ENCODE measurements at regions not wholly inside any gene's neighbourhood (a gene's known extent, or its start where the extent isn't known, plus 50 kb on each side); places are given as distances from the start of the nearest gene placed in this dataset.

- TF ChIP-seq, protein P1, sequence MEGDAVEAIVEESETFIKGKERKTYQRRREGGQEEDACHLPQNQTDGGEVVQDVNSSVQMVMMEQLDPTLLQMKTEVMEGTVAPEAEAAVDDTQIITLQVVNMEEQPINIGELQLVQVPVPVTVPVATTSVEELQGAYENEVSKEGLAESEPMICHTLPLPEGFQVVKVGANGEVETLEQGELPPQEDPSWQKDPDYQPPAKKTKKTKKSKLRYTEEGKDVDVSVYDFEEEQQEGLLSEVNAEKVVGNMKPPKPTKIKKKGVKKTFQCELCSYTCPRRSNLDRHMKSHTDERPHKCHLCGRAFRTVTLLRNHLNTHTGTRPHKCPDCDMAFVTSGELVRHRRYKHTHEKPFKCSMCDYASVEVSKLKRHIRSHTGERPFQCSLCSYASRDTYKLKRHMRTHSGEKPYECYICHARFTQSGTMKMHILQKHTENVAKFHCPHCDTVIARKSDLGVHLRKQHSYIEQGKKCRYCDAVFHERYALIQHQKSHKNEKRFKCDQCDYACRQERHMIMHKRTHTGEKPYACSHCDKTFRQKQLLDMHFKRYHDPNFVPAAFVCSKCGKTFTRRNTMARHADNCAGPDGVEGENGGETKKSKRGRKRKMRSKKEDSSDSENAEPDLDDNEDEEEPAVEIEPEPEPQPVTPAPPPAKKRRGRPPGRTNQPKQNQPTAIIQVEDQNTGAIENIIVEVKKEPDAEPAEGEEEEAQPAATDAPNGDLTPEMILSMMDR (IDR thresholded peaks at IDR 0.05; ENCODE audit: insufficient read depth, low read length, poor library complexity, severe bottlenecking) = no peak
- H3K4me3 ChIP-seq (ENCODE audit: low read depth, low read length) = no peak overlapping the region
- no peak for DNase-seq (ENCODE audit: low read depth)
- no peaks in the 10 kb centered on the region for H3K27me3 ChIP-seq (ENCODE audit: control insufficient read depth, insufficient read depth, low read length)
- no peaks in the 10 kb centered on the region for H3K36me3 ChIP-seq (ENCODE audit: control insufficient read depth, insufficient read depth, low read length)
Observed at GRCh38 chr3:72483554-72484104, 364.6 kb downstream of the SHQ1 start.

GRCh38 chr3:72482589-72483321, 365.5 kb downstream of the SHQ1 start:
- Histone ChIP-seq H3K27me3 (ENCODE audit: control insufficient read depth, insufficient read depth, low read length) (no peaks in the 10 kb centered on the region), H3K4me3 (ENCODE audit: low read depth, low read length) (peak overlapping the region; percentile 9), H3K36me3 (ENCODE audit: control insufficient read depth, insufficient read depth, low read length) (no peaks in the 10 kb centered on the region)
- TF ChIP-seq, protein P1 (IDR thresholded peaks at IDR 0.05; ENCODE audit: insufficient read depth, low read length, poor library complexity, severe bottlenecking) = no peak
- peak; percentile 47 for DNase-seq (ENCODE audit: low read depth)

GRCh38 chr3:72481542-72481941, 366.7 kb downstream of the SHQ1 start:
- TF ChIP-seq, protein P1 (IDR thresholded peaks at IDR 0.05; ENCODE audit: insufficient read depth, low read length, poor library complexity, severe bottlenecking) = no peak
- Histone ChIP-seq H3K27me3 (ENCODE audit: control insufficient read depth, insufficient read depth, low read length) (no peaks in the 10 kb centered on the region), H3K36me3 (ENCODE audit: control insufficient read depth, insufficient read depth, low read length) (no peaks in the 10 kb centered on the region), H3K4me3 (ENCODE audit: low read depth, low read length) (no peak overlapping the region)
- DNase-seq (ENCODE audit: low read depth) = no peak

- no peaks in the 10 kb centered on the region for H3K36me3 ChIP-seq (ENCODE audit: control insufficient read depth, insufficient read depth, low read length)
- no peaks in the 10 kb centered on the region for H3K27me3 ChIP-seq (ENCODE audit: control insufficient read depth, insufficient read depth, low read length)
- TF ChIP-seq, protein P1 (IDR thresholded peaks at IDR 0.05; ENCODE audit: insufficient read depth, low read length, poor library complexity, severe bottlenecking) = no peak
- H3K4me3 ChIP-seq (ENCODE audit: low read depth, low read length) = no peak overlapping the region
- no peak for DNase-seq (ENCODE audit: low read depth)
Observed at GRCh38 chr3:72480366-72480765, 367.9 kb downstream of the SHQ1 start.

DNA sequence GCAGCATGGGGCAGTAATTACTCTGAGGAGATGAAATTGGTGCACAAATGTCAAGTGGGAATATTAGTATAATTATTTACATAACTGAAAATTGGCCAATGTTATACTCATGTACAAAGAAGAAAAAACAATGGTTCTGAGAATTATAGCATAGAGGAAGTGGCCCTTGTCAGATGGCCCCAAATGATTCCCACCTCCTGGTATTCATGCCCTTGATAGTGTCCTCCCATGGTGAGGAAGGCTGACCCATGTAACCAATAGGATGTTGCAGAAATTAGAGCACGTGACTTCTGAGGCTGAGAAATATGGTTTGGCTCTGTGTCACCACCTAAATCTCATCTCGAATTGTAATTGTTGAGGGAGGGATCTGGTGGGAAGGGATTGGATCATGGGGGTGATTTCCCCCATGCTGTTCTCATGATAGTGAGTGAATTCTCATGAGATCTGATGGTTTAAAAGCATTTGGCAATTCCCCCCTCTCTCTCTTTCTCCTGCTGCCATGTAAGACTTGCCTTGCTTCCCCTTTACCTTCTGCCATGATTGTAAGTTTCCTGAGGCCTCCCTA, 368.5 kb downstream of the SHQ1 start:
- H3K27me3 ChIP-seq (ENCODE audit: control insufficient read depth, insufficient read depth, low read length) = no peaks in the 10 kb centered on the region
- no peaks in the 10 kb centered on the region for H3K36me3 ChIP-seq (ENCODE audit: control insufficient read depth, insufficient read depth, low read length)
- DNase-seq (ENCODE audit: low read depth) = no peak
- TF ChIP-seq, protein P1 (IDR thresholded peaks at IDR 0.05; ENCODE audit: insufficient read depth, low read length, poor library complexity, severe bottlenecking) = no peak
- H3K4me3 ChIP-seq (ENCODE audit: low read depth, low read length) = no peak overlapping the region

Data from kidney epithelial cell (primary cell).